ENCODE measurements at regions not wholly inside any gene's neighbourhood (a gene's known extent, or its start where the extent isn't known, plus 50 kb on each side); places are given as distances from the start of the nearest gene placed in this dataset.

GRCh38 chr6:4549556-4550226, 226.5 kb upstream of the CDYL start:
- DNase-seq = no peak

- DNase-seq = no peak
Observed at GRCh38 chr6:4545893-4546292, 230.3 kb upstream of the CDYL start.

- DNase-seq = no peak
Observed at GRCh38 chr6:4543596-4543995, 232.6 kb upstream of the CDYL start.

- DNase-seq = no peak
Observed at GRCh38 chr6:4533576-4533975, 242.6 kb upstream of the CDYL start.

GRCh38 chr6:4531406-4531805, 244.8 kb upstream of the CDYL start:
- no peak for DNase-seq

GRCh38 chr6:4522453-4522852, 253.8 kb upstream of the CDYL start:
- no peak for DNase-seq

GRCh38 chr6:4521070-4521469, 255.1 kb upstream of the CDYL start:
- no peak for DNase-seq

GRCh38 chr6:4518506-4518905, 257.7 kb upstream of the CDYL start:
- DNase-seq = no peak

GRCh38 chr6:4516206-4516605, 260.0 kb upstream of the CDYL start:
- no peak for DNase-seq

- DNase-seq = no peak
Observed at GRCh38 chr6:4513561-4513960, 262.6 kb upstream of the CDYL start.

- DNase-seq = no peak
Observed at GRCh38 chr6:4512051-4512471, 264.1 kb upstream of the CDYL start.

- DNase-seq = no peak
Observed at GRCh38 chr6:4511641-4512020, 264.6 kb upstream of the CDYL start.

- DNase-seq = no peak
Observed at GRCh38 chr6:4510906-4511640, 265.1 kb upstream of the CDYL start.

- no peak for DNase-seq
Observed at GRCh38 chr6:4510317-4510716, 265.9 kb upstream of the CDYL start.

- no peak for DNase-seq
Observed at GRCh38 chr6:4509506-4509905, 266.7 kb upstream of the CDYL start.

GRCh38 chr6:4506792-4507191, 269.4 kb upstream of the CDYL start:
- no peak for DNase-seq

GRCh38 chr6:4506223-4506622, 270.0 kb upstream of the CDYL start:
- DNase-seq = no peak

GRCh38 chr6:4504700-4505099, 271.5 kb upstream of the CDYL start:
- DNase-seq = no peak

GRCh38 chr6:4503700-4504099, 272.5 kb upstream of the CDYL start:
- DNase-seq = no peak

- DNase-seq = no peak
Observed at GRCh38 chr6:4496284-4496683, 279.9 kb upstream of the CDYL start.

- DNase-seq = no peak
Observed at GRCh38 chr6:4491501-4492260, 284.5 kb upstream of the CDYL start.

- DNase-seq = no peak
Observed at GRCh38 chr6:4489538-4489937, 286.7 kb upstream of the CDYL start.

- DNase-seq = no peak
Observed at GRCh38 chr6:4488389-4488788, 287.8 kb upstream of the CDYL start.

- no peak for DNase-seq
Observed at GRCh38 chr6:4487538-4487937, 288.7 kb upstream of the CDYL start.

Measured in activated naive CD4-positive, alpha-beta T cell (primary cell).